ENCODE measurements at regions not wholly inside any gene's neighbourhood (a gene's known extent, or its start where the extent isn't known, plus 50 kb on each side); places are given as distances from the start of the nearest gene placed in this dataset.

- no peak for DNase-seq
These were observed 348.7 kb upstream of the TBL1XR1 start for GRCh38 chr3:177545964-177546363.

- no peak for DNase-seq
These were observed 350.5 kb upstream of the TBL1XR1 start for GRCh38 chr3:177547711-177548350.

- DNase-seq = no peak
These were observed 353.4 kb upstream of the TBL1XR1 start for GRCh38 chr3:177550667-177551066.

GRCh38 chr3:177551431-177551836, 354.2 kb upstream of the TBL1XR1 start:
- peak; percentile 6 for DNase-seq

GRCh38 chr3:177552051-177552450, 354.8 kb upstream of the TBL1XR1 start:
- peak; percentile 28 for DNase-seq

GRCh38 chr3:177553012-177553411, 355.7 kb upstream of the TBL1XR1 start:
- DNase-seq = no peak

GRCh38 chr3:177553579-177553978, 356.3 kb upstream of the TBL1XR1 start:
- DNase-seq = no peak

GRCh38 chr3:177554895-177555759, 357.8 kb upstream of the TBL1XR1 start:
- DNase-seq = peak; percentile 56

GRCh38 chr3:177557548-177557947, 360.3 kb upstream of the TBL1XR1 start:
- no peak for DNase-seq

GRCh38 chr3:177561365-177561764, 364.1 kb upstream of the TBL1XR1 start:
- no peak for DNase-seq

GRCh38 chr3:177561769-177562392, 364.6 kb upstream of the TBL1XR1 start:
- no peak for DNase-seq

- DNase-seq = no peak
These were observed 366.0 kb upstream of the TBL1XR1 start for GRCh38 chr3:177563243-177563780.

GRCh38 chr3:177563792-177564191, 366.5 kb upstream of the TBL1XR1 start:
- DNase-seq = no peak

GRCh38 chr3:177565981-177566380, 368.7 kb upstream of the TBL1XR1 start:
- no peak for DNase-seq

GRCh38 chr3:177567833-177568232, 370.6 kb upstream of the TBL1XR1 start:
- no peak for DNase-seq

- DNase-seq = no peak
These were observed 371.9 kb upstream of the TBL1XR1 start for GRCh38 chr3:177569193-177569592.

- no peak for DNase-seq
These were observed 372.8 kb upstream of the TBL1XR1 start for GRCh38 chr3:177569875-177570657.

GRCh38 chr3:177571271-177571943, 374.1 kb upstream of the TBL1XR1 start:
- no peak for DNase-seq

- no peak for DNase-seq
These were observed 374.6 kb upstream of the TBL1XR1 start for GRCh38 chr3:177571944-177572315.

- no peak for DNase-seq
These were observed 377.1 kb upstream of the TBL1XR1 start for GRCh38 chr3:177574222-177574856.

- DNase-seq = no peak
These were observed 379.5 kb upstream of the TBL1XR1 start for GRCh38 chr3:177576746-177577145.

- peak; percentile 82 for DNase-seq
These were observed 381.2 kb upstream of the TBL1XR1 start for GRCh38 chr3:177578488-177578887.
